WTC11 (cell line): ENCODE measurements at regions not wholly inside any gene's neighbourhood (a gene's known extent, or its start where the extent isn't known, plus 50 kb on each side); places are given as distances from the start of the nearest gene placed in this dataset.

ENCODE experiments used
- ATAC-seq: fragments of 200-7000 bp; cut with Tn5 transposase; 2 replicates; pipeline ENCODE4 v1.10.0; 2021; ENCODE audit warnings: mild to moderate bottlenecking, moderate library complexity
- CTCF ChIA-PET: fragments of 300-600 bp; sonication (Branson Sonifier 250); formaldehyde crosslinking; loops from one replicate; lab custom pipeline; 2021; ENCODE audit warnings: antibody characterized with exemption; lab: Charles Lee
- POLR2A ChIA-PET: fragments of 350-600 bp; sonication (Branson Sonifier 250); formaldehyde crosslinking; loops from one replicate; lab custom pipeline; 2021; ENCODE audit warnings: antibody characterized with exemption; lab: Charles Lee
- DNase-seq: peaks from one replicate; pipeline ENCODE4 v3.0.0; 2021; ENCODE audit warnings: low spot score
- H3K27ac Mint-ChIP-seq: 2 replicates; pipeline ENCODE4 v1.8.0; 2021; ENCODE audit warnings: mixed read lengths
- H3K27me3 Mint-ChIP-seq: 2 replicates; pipeline ENCODE4 v1.8.0; 2021; ENCODE audit warnings: low read depth, mild to moderate bottlenecking, moderate library complexity, mixed read lengths
- H3K36me3 Mint-ChIP-seq: 2 replicates; pipeline ENCODE4 v1.8.0; 2021; ENCODE audit warnings: mixed read lengths
- H3K4me1 Mint-ChIP-seq: 2 replicates; pipeline ENCODE4 v1.8.0; 2022; ENCODE audit warnings: mixed read lengths
- H3K4me3 Mint-ChIP-seq: 2 replicates; pipeline ENCODE4 v1.8.0; 2021; ENCODE audit warnings: mild to moderate bottlenecking, moderate library complexity, mixed read lengths
- H3K9me3 Mint-ChIP-seq: 2 replicates; pipeline ENCODE4 v1.8.0; 2021; ENCODE audit warnings: mixed read lengths
- ATF1 ChIP-seq: sonication (generic); formaldehyde crosslinking; IDR thresholded peaks from 2 replicates; pipeline ENCODE4 v1.8.1; 2023; ENCODE audit warnings: mild to moderate bottlenecking, moderate library complexity, missing genetic modification reagents
- ATF2 ChIP-seq: sonication (generic); formaldehyde crosslinking; IDR thresholded peaks from 2 replicates; pipeline ENCODE4 v1.8.1; 2022; ENCODE audit warnings: low read depth, missing genetic modification reagents, borderline replicate concordance
- ATF3 ChIP-seq: sonication (generic); formaldehyde crosslinking; conservative IDR thresholded peaks from 2 replicates; pipeline ENCODE4 v1.8.1; 2022; ENCODE audit warnings: mild to moderate bottlenecking, missing genetic modification reagents
- ETV6 ChIP-seq: sonication (generic); formaldehyde crosslinking; IDR thresholded peaks from 2 replicates; pipeline ENCODE4 v1.8.1; 2022; ENCODE audit warnings: mild to moderate bottlenecking, missing genetic modification reagents
- IRF1 ChIP-seq: sonication (generic); formaldehyde crosslinking; IDR thresholded peaks from 2 replicates; pipeline ENCODE4 v1.8.0; 2023; ENCODE audit warnings: missing genetic modification reagents
- JAZF1 ChIP-seq: fragments of 250-450 bp; sonication (Bioruptor Pico); IDR thresholded peaks from 2 replicates; pipeline ENCODE4 v1.9.0; 2021; ENCODE audit warnings: moderate library complexity, mild to moderate bottlenecking, inconsistent platforms
- JUN ChIP-seq: sonication (generic); formaldehyde crosslinking; IDR thresholded peaks from 2 replicates; pipeline ENCODE4 v1.8.0; 2023; ENCODE audit warnings: mild to moderate bottlenecking, missing genetic modification reagents
- MAX ChIP-seq: sonication (generic); formaldehyde crosslinking; IDR thresholded peaks from 2 replicates; pipeline ENCODE4 v1.8.0; 2022; ENCODE audit warnings: mild to moderate bottlenecking, missing genetic modification reagents
- NFATC4 ChIP-seq: fragments of 250-450 bp; sonication (Bioruptor Pico); IDR thresholded peaks from 2 replicates; pipeline ENCODE4 v1.9.0; 2021; ENCODE audit warnings: mild to moderate bottlenecking
- NR3C1 ChIP-seq: sonication (generic); formaldehyde crosslinking; conservative IDR thresholded peaks from 2 replicates; pipeline ENCODE4 v1.8.1; 2023; ENCODE audit warnings: low read depth, mild to moderate bottlenecking, missing genetic modification reagents
- RORB ChIP-seq: fragments of 250-450 bp; sonication (Bioruptor Pico); IDR thresholded peaks from 2 replicates; pipeline ENCODE4 v1.9.0; 2021; ENCODE audit warnings: mild to moderate bottlenecking
- SMAD4 ChIP-seq: sonication (generic); formaldehyde crosslinking; IDR thresholded peaks from 2 replicates; pipeline ENCODE4 v1.8.0; 2022; ENCODE audit warnings: mild to moderate bottlenecking, missing genetic modification reagents
- TCF7 ChIP-seq: sonication (generic); formaldehyde crosslinking; IDR thresholded peaks from 2 replicates; pipeline ENCODE4 v1.8.0; 2022; ENCODE audit warnings: mild to moderate bottlenecking, low read depth, missing genetic modification reagents, moderate library complexity
- ZNF138 ChIP-seq: sonication (generic); formaldehyde crosslinking; conservative IDR thresholded peaks from 2 replicates; pipeline ENCODE4 v1.8.1; 2022; ENCODE audit warnings: mild to moderate bottlenecking, moderate library complexity, missing genetic modification reagents
- ZNF232 ChIP-seq: sonication (generic); formaldehyde crosslinking; IDR thresholded peaks from 2 replicates; pipeline ENCODE4 v1.8.0; 2022; ENCODE audit warnings: mild to moderate bottlenecking, missing genetic modification reagents
- ZNF281 ChIP-seq: sonication (generic); formaldehyde crosslinking; IDR thresholded peaks from 2 replicates; pipeline ENCODE4 v1.8.0; 2023; ENCODE audit warnings: mild to moderate bottlenecking, missing genetic modification reagents
- ZNF416 ChIP-seq: fragments of 250-450 bp; sonication (Bioruptor Pico); IDR thresholded peaks from 2 replicates; pipeline ENCODE4 v1.9.0; 2021; ENCODE audit warnings: mild to moderate bottlenecking, inconsistent platforms
- ZNF425 ChIP-seq: fragments of 250-450 bp; sonication (Bioruptor Pico); conservative IDR thresholded peaks from 2 replicates; pipeline ENCODE4 v1.9.0; 2021; ENCODE audit warnings: mild to moderate bottlenecking
- ZNF512 ChIP-seq: sonication (generic); formaldehyde crosslinking; IDR thresholded peaks from 2 replicates; pipeline ENCODE4 v1.8.1; 2022; ENCODE audit warnings: missing genetic modification reagents, borderline replicate concordance
- ZNF532 ChIP-seq: fragments of 250-450 bp; sonication (Bioruptor Pico); IDR thresholded peaks from 2 replicates; pipeline ENCODE4 v1.9.0; 2021; ENCODE audit warnings: mild to moderate bottlenecking, borderline replicate concordance

- peaks cover 13% of the 10 kb centered on the region for H3K4me1 Mint-ChIP-seq
- ChIA-PET POLR2A (interaction anchor here (0.6 kb wide), 1 partner anchor 313 kb away, joined by 3 read pairs; no protein-coding TSS in a partner anchor), CTCF (interaction anchor here (1.0 kb wide), 1 partner anchor 48 kb away, joined by 3 read pairs; no protein-coding TSS in a partner anchor)
- no peak for TF ChIP-seq ZNF532 (CRISPR knock-in tag)
- no peak for TF ChIP-seq ZNF138 (CRISPR knock-in tag)
- no peak for TF ChIP-seq IRF1 (CRISPR knock-in tag)
- no peak for TF ChIP-seq ZNF232 (CRISPR knock-in tag)
- no peak for TF ChIP-seq ZNF281 (CRISPR knock-in tag)
- TF ChIP-seq ETV6, result no peak
- peaks cover 16% of the 10 kb centered on the region for H3K9me3 Mint-ChIP-seq
- peaks cover 44% of the 10 kb centered on the region for H3K36me3 Mint-ChIP-seq
- no peak overlapping the region for H3K4me3 Mint-ChIP-seq
- no peak for ATAC-seq
- H3K27me3 Mint-ChIP-seq, result peaks cover 6% of the 10 kb centered on the region
- no peak overlapping the region for H3K27ac Mint-ChIP-seq
- DNase-seq, result no peak
Measured at GRCh38 chr11:94671553-94672366, 96.4 kb upstream of the AMOTL1 start.

- ATAC-seq (no peak), DNase-seq (no peak)
- Mint-ChIP-seq H3K27ac (no peak overlapping the region), H3K27me3 (peaks cover 6% of the 10 kb centered on the region), H3K4me1 (peaks cover 8% of the 10 kb centered on the region), H3K9me3 (peaks cover 16% of the 10 kb centered on the region), H3K4me3 (no peak overlapping the region), H3K36me3 (peaks cover 44% of the 10 kb centered on the region)
- CTCF ChIA-PET, result interaction anchor here (1.0 kb wide), 1 partner anchor 49 kb away, joined by 3 read pairs; no protein-coding TSS in a partner anchor
- POLR2A ChIA-PET, result interaction anchor here (0.6 kb wide), 1 partner anchor 314 kb away, joined by 3 read pairs; no protein-coding TSS in a partner anchor
- TF ChIP-seq ZNF416 (CRISPR knock-in tag) (no peak), ATF2 (CRISPR knock-in tag) (no peak), ZNF512 (CRISPR knock-in tag) (no peak), JAZF1 (no peak), ATF1 (no peak), NR3C1 (CRISPR knock-in tag) (no peak), ZNF425 (CRISPR knock-in tag) (no peak), JUN (no peak), TCF7 (CRISPR knock-in tag) (no peak), NFATC4 (CRISPR knock-in tag) (no peak), ATF3 (CRISPR knock-in tag) (no peak), MAX (CRISPR knock-in tag) (no peak), SMAD4 (CRISPR knock-in tag) (no peak), RORB (CRISPR knock-in tag) (no peak)
Measured at GRCh38 chr11:94672636-94673035, 95.5 kb upstream of the AMOTL1 start.
